ENCODE measurements at regions not wholly inside any gene's neighbourhood (a gene's known extent, or its start where the extent isn't known, plus 50 kb on each side); places are given as distances from the start of the nearest gene placed in this dataset.

DNA sequence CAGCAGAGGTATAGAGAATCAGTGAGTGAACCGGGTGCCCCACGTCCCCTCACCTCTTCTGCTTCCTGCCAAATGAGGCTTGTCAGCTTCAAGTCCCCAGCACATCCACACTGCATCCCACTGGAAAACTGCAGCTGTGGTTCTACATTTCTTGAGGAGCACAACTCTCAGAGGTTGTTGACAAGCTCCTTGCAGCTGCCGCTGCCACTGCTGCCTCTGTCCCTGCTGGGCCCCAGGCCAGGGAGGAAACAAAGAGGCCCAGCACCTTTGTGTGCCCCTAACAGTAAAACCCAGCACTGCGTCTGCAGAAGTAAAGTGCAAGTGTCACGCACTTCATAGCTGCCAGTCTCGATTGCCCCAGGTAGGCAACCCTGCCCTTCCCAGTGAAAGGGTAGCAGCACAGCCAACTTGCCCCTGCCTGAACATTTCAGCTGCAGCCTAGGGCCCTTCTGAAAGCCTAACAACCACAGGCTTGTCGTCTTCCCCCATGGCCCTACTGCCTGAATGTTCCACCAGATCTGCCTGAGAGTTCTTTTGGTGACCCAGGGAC is 1162.1 kb upstream of the USP15 start:
- Histone ChIP-seq H3K27ac (ENCODE audit: insufficient read depth, low read length, poor library complexity, severe bottlenecking) (no peak overlapping the region), H3K9me3 (ENCODE audit: control insufficient read depth in 2 of 2, low read length in 2 of 2) (no peaks in the 10 kb centered on the region), H3K36me3 (ENCODE audit: control insufficient read depth, insufficient read depth, low read length) (no peaks in the 10 kb centered on the region), H3K27me3 (ENCODE audit: control insufficient read depth, insufficient read depth, low read length) (no peaks in the 10 kb centered on the region), H3K4me1 (ENCODE audit: control insufficient read depth, insufficient read depth, low read length, poor library complexity, severe bottlenecking) (no peaks in the 10 kb centered on the region), H3K4me3 (ENCODE audit: low read depth, low read length) (no peak overlapping the region)
- DNase-seq: no peak
- no peak overlapping the region for H3K4me3 Mint-ChIP-seq
- peaks cover 0 to 6% (median 0%) of the 10 kb centered on the region in 7 donors for H3K9me3 Mint-ChIP-seq
- H3K27ac Mint-ChIP-seq: peak overlapping the region in 1 of 3 donors; percentile 26
- no peaks in the 10 kb centered on the region for H3K36me3 Mint-ChIP-seq
- no peak for ATAC-seq (ENCODE audit: low read depth in 2 of 2)
- H3K27me3 Mint-ChIP-seq: no peaks in the 10 kb centered on the region
- H3K4me1 Mint-ChIP-seq: no peaks in the 10 kb centered on the region

GRCh38 chr12:61107118-61107517 is 1153.1 kb upstream of the USP15 start:
- H3K27me3 ChIP-seq (ENCODE audit: control insufficient read depth, insufficient read depth, low read length): no peaks in the 10 kb centered on the region
- DNase-seq (no peak), ATAC-seq (ENCODE audit: low read depth in 2 of 2) (no peak)
- no peaks in the 10 kb centered on the region for H3K36me3 ChIP-seq (ENCODE audit: control insufficient read depth, insufficient read depth, low read length)
- no peaks in the 10 kb centered on the region for H3K27me3 Mint-ChIP-seq
- no peaks in the 10 kb centered on the region for H3K36me3 Mint-ChIP-seq
- peaks cover 7 to 8% of the 10 kb centered on the region in 2 experiments for H3K9me3 ChIP-seq (ENCODE audit: control insufficient read depth in 2 of 2, low read length in 2 of 2)
- H3K4me1 Mint-ChIP-seq: no peaks in the 10 kb centered on the region
- no peaks in the 10 kb centered on the region for H3K4me1 ChIP-seq (ENCODE audit: control insufficient read depth, insufficient read depth, low read length, poor library complexity, severe bottlenecking)
- no peak overlapping the region for H3K4me3 ChIP-seq (ENCODE audit: low read depth, low read length)
- no peak overlapping the region for H3K4me3 Mint-ChIP-seq
- H3K9me3 Mint-ChIP-seq: peaks cover 0 to 23% (median 3%) of the 10 kb centered on the region in 7 donors
- H3K27ac Mint-ChIP-seq: no peak overlapping the region
- no peak overlapping the region for H3K27ac ChIP-seq (ENCODE audit: insufficient read depth, low read length, poor library complexity, severe bottlenecking)

DNA sequence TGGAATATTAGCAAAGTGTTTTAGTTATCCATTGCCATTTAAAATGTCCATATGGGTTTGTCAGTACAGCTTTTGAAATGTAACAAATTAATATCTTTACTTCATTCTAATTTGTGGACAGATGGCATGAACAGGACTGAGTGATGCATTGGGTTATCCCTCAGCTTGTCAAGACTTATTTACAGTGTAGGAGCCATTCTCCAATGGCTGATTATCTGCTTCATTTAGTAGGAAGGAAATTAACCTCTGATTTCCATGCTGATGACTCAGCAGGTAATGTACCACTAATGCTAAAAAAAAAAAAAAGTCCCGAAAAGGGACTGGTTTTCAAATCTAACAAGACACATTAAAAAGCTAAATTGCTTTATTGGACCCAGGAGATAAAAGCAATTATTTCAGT is 1149.0 kb upstream of the USP15 start:
- Mint-ChIP-seq H3K4me3 (no peak overlapping the region), H3K36me3 (no peaks in the 10 kb centered on the region), H3K27me3 (no peaks in the 10 kb centered on the region), H3K9me3 (peaks cover 0 to 9% (median 4%) of the 10 kb centered on the region in 7 donors), H3K4me1 (no peaks in the 10 kb centered on the region), H3K27ac (no peak overlapping the region)
- ATAC-seq (ENCODE audit: low read depth in 2 of 2) (no peak), DNase-seq (no peak)
- no peaks in the 10 kb centered on the region for H3K9me3 ChIP-seq (ENCODE audit: control insufficient read depth in 2 of 2, low read length in 2 of 2)
- H3K36me3 ChIP-seq (ENCODE audit: control insufficient read depth, insufficient read depth, low read length): no peaks in the 10 kb centered on the region
- H3K4me1 ChIP-seq (ENCODE audit: control insufficient read depth, insufficient read depth, low read length, poor library complexity, severe bottlenecking): no peaks in the 10 kb centered on the region
- H3K27me3 ChIP-seq (ENCODE audit: control insufficient read depth, insufficient read depth, low read length): no peaks in the 10 kb centered on the region
- no peak overlapping the region for H3K27ac ChIP-seq (ENCODE audit: insufficient read depth, low read length, poor library complexity, severe bottlenecking)
- H3K4me3 ChIP-seq (ENCODE audit: low read depth, low read length): no peak overlapping the region

DNA sequence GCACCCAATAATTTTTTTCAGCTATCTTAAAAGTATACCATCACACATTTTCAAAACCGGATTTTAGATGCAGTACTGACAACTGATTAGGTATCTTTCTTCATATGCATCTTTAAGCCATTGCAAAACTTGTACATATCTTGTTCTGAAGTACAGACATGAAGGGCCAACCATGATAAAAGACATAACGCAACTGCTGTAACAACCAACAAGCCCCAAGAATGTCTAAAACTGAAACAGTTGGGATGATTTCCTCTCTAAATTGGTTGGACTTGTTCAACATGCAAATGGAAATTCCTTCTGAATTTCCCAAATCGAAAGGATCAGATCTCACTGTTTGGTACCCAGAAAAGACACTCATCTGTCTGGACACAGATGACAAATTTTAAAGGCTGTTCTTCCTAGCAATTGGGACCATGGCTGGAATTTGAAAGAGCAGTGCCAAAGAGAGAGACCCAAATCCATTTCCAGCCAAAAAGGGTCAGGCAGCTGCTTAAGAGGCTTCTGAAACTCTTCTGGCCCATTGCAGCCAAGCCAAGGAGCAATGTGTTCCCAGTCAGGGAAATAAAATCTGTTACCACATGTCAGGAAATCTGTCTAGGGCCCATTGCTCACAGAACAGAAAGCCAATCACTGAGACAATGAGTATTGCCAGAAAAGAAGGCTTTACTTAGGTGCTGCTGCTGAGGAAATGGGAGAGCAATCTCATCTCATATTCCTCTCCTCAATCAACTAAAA is 1122.4 kb upstream of the USP15 start:
- H3K4me1 Mint-ChIP-seq: no peaks in the 10 kb centered on the region
- H3K36me3 Mint-ChIP-seq: no peaks in the 10 kb centered on the region

DNA sequence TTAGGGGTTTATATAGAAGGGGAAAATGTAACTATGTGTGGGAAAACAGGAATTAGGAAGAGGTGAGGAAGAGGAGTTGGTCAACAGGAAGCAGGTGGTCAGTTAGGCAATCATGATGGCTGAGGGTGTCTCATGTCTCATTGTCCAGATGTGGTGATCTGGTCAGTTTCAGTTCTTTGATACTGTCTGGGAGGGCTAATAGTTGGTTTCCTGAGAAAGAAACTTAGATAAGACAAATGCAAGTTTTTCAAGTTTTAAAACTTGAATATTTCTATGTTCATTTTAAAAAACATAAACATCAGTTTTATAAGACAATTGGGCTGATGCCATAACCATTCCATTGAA is 1121.8 kb upstream of the USP15 start:
- no peaks in the 10 kb centered on the region for H3K36me3 Mint-ChIP-seq
- DNase-seq: no peak
- H3K27me3 Mint-ChIP-seq: no peaks in the 10 kb centered on the region
- Histone ChIP-seq H3K27me3 (ENCODE audit: control insufficient read depth, insufficient read depth, low read length) (no peaks in the 10 kb centered on the region), H3K27ac (ENCODE audit: insufficient read depth, low read length, poor library complexity, severe bottlenecking) (no peak overlapping the region), H3K4me3 (ENCODE audit: low read depth, low read length) (no peak overlapping the region), H3K9me3 (ENCODE audit: control insufficient read depth in 2 of 2, low read length in 2 of 2) (peaks cover 0 to 2% of the 10 kb centered on the region in 2 experiments), H3K4me1 (ENCODE audit: control insufficient read depth, insufficient read depth, low read length, poor library complexity, severe bottlenecking) (no peaks in the 10 kb centered on the region), H3K36me3 (ENCODE audit: control insufficient read depth, insufficient read depth, low read length) (no peaks in the 10 kb centered on the region)
- peaks cover 0 to 10% (median 6%) of the 10 kb centered on the region in 7 donors for H3K9me3 Mint-ChIP-seq
- H3K4me1 Mint-ChIP-seq: no peaks in the 10 kb centered on the region
- no peak for ATAC-seq (ENCODE audit: low read depth in 2 of 2)
- no peak overlapping the region for H3K4me3 Mint-ChIP-seq
- H3K27ac Mint-ChIP-seq: no peak overlapping the region

More for the DNA sequence above, 1122.4 kb upstream of the USP15 start:
- no peak overlapping the region for H3K4me3 ChIP-seq (ENCODE audit: low read depth, low read length)
- ATAC-seq (ENCODE audit: low read depth in 2 of 2) (no peak), DNase-seq (no peak)
- H3K27me3 Mint-ChIP-seq: no peaks in the 10 kb centered on the region
- no peaks in the 10 kb centered on the region for H3K4me1 ChIP-seq (ENCODE audit: control insufficient read depth, insufficient read depth, low read length, poor library complexity, severe bottlenecking)
- H3K27me3 ChIP-seq (ENCODE audit: control insufficient read depth, insufficient read depth, low read length): no peaks in the 10 kb centered on the region
- no peak overlapping the region for H3K27ac Mint-ChIP-seq
- H3K4me3 Mint-ChIP-seq: no peak overlapping the region
- H3K36me3 ChIP-seq (ENCODE audit: control insufficient read depth, insufficient read depth, low read length): no peaks in the 10 kb centered on the region
- H3K9me3 ChIP-seq (ENCODE audit: control insufficient read depth in 2 of 2, low read length in 2 of 2): peaks cover 0 to 2% of the 10 kb centered on the region in 2 experiments
- H3K9me3 Mint-ChIP-seq: peaks cover 0 to 10% (median 7%) of the 10 kb centered on the region in 7 donors
- no peak overlapping the region for H3K27ac ChIP-seq (ENCODE audit: insufficient read depth, low read length, poor library complexity, severe bottlenecking)

GRCh38 chr12:61161961-61162360 is 1098.2 kb upstream of the USP15 start:
- Histone ChIP-seq H3K27ac (ENCODE audit: insufficient read depth, low read length, poor library complexity, severe bottlenecking) (no peak overlapping the region), H3K4me1 (ENCODE audit: control insufficient read depth, insufficient read depth, low read length, poor library complexity, severe bottlenecking) (no peaks in the 10 kb centered on the region), H3K27me3 (ENCODE audit: control insufficient read depth, insufficient read depth, low read length) (no peaks in the 10 kb centered on the region), H3K4me3 (ENCODE audit: low read depth, low read length) (no peak overlapping the region), H3K36me3 (ENCODE audit: control insufficient read depth, insufficient read depth, low read length) (no peaks in the 10 kb centered on the region), H3K9me3 (ENCODE audit: control insufficient read depth in 2 of 2, low read length in 2 of 2) (no peaks in the 10 kb centered on the region)
- H3K27ac Mint-ChIP-seq: no peak overlapping the region
- H3K4me3 Mint-ChIP-seq: no peak overlapping the region
- no peak for DNase-seq
- no peaks in the 10 kb centered on the region for H3K27me3 Mint-ChIP-seq
- no peak for ATAC-seq (ENCODE audit: low read depth in 2 of 2)
- H3K36me3 Mint-ChIP-seq: no peaks in the 10 kb centered on the region
- H3K9me3 Mint-ChIP-seq: peaks cover 0 to 15% (median 5%) of the 10 kb centered on the region in 7 donors
- H3K4me1 Mint-ChIP-seq: no peaks in the 10 kb centered on the region

GRCh38 chr12:61188801-61189595 is 1071.2 kb upstream of the USP15 start:
- Mint-ChIP-seq H3K9me3 (peaks cover 0 to 5% (median 3%) of the 10 kb centered on the region in 7 donors), H3K4me3 (no peak overlapping the region), H3K27ac (no peak overlapping the region), H3K27me3 (no peaks in the 10 kb centered on the region), H3K36me3 (no peaks in the 10 kb centered on the region), H3K4me1 (no peaks in the 10 kb centered on the region)
- DNase-seq: no peak
- no peaks in the 10 kb centered on the region for H3K36me3 ChIP-seq (ENCODE audit: control insufficient read depth, insufficient read depth, low read length)
- no peaks in the 10 kb centered on the region for H3K4me1 ChIP-seq (ENCODE audit: control insufficient read depth, insufficient read depth, low read length, poor library complexity, severe bottlenecking)
- no peak for ATAC-seq (ENCODE audit: low read depth in 2 of 2)
- no peaks in the 10 kb centered on the region for H3K9me3 ChIP-seq (ENCODE audit: control insufficient read depth in 2 of 2, low read length in 2 of 2)
- no peak overlapping the region for H3K4me3 ChIP-seq (ENCODE audit: low read depth, low read length)
- no peak overlapping the region for H3K27ac ChIP-seq (ENCODE audit: insufficient read depth, low read length, poor library complexity, severe bottlenecking)
- H3K27me3 ChIP-seq (ENCODE audit: control insufficient read depth, insufficient read depth, low read length): no peaks in the 10 kb centered on the region
